ENCODE measurements at regions not wholly inside any gene's neighbourhood (a gene's known extent, or its start where the extent isn't known, plus 50 kb on each side); places are given as distances from the start of the nearest gene placed in this dataset.

DNA sequence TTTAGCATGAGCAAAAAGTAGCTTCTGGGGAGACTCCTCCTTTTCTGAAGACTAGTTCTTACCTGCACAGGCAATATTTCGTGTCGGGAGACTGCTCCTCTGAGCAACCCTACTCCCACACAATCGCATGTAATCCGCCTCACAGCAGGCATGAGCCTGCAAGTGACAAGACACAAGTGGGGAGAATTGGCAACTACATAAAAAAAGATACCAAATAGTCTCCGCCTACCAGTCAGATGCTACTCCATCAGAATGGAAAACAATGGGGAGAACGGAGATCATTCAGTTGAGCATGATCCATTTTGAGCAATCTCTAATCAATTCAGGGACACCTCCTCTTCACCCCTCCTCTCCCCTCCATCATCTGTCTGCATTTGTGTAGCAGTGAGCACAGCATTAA, 321.0 kb downstream of the COG6 start:
- DNase-seq = no peak

DNA sequence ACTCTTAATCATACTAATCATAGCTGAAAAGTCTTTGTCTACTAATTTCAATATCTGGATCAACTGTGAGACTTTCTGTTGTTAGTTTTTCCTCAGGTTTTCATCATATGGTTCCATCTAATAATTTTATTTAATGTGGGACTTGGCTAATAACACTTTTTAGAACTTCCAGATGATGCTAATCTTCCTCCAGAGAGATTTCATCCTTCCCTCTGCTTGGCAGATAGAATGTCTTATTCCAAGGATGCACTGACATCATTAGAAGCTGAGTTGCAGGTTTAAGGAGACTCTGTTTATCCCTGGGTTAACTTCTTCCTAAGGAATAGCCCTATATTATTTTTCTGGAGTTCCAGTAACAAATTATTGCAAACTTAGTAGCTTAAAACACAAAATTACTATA, 325.6 kb downstream of the COG6 start:
- DNase-seq = no peak

DNA sequence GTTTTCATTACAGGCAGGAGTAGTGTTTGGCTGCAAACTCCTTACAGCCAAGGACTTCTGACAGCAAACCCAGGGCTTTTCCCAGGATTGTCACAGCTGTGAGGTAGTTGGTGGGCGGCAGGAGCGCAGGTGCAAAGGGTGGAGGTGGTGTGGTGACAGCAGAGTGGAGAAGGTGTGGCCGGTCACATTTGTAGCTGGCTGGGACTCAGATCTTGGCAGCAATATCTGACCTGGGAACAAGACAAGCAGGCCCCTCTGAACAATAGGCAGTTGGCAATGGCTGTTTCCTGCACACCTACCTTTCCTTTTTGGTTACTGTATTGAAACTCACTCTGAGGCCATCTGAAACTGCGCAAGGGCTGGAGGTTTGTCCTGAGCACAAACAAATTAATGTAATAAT, 327.3 kb downstream of the COG6 start:
- no peak for DNase-seq

DNA sequence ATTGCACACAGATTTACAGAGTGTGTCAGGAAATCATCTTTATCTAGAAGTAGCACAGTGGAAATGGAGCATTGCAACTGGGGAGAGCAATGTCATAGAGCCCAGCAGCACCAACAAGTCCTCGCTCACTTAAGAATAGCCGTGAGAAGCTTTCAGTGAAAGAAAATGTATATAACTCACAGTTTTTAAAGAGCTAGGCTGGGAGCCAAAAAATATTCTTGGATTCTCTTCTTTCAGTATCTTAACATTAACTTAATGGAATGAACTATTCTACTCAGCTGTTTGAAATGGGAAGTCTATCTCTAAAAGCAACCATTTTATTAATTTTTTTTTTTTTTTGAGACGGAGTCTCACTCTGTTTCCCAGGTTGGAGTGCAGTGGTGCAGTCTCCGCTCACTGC, 329.6 kb downstream of the COG6 start:
- no peak for DNase-seq

DNA sequence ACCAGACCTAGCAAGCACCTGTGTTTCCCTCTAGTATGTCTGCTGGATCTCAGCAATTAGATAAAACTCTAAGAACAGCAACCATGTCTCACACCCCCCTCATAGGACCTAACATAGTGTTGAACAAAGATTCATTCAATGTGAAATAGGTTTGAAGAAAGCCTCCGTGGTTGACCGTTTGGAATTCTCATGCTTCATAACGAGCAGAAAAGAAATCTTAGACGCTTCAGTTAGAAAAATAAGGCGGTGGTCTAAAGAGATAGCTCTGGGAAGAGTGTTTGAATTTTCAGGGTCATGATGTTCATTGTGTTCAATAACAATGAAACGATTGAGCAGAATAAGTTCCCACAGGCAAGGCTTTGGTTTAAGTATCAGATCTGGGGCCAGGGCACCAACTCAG, 332.9 kb downstream of the COG6 start:
- DNase-seq = no peak

DNA sequence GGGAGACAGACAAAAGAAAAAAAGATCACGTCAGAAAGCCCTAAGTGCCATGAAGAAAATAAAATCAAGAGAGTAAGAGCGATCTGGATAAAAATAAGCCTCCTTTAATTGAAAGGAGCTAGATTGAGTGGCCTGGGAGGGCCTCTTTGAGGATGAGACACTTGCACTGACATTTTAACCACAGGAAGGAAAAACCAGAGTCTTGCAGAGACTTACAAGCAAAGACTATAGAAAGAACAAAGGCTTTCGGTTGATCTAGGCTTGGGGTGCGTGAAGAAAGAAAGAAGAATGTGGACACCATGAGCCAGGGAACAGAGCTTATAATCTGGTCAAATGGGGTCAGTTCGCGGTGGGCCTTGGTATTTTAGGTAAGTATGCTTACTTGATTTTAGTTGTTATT, 342.7 kb downstream of the COG6 start:
- no peak for DNase-seq

DNA sequence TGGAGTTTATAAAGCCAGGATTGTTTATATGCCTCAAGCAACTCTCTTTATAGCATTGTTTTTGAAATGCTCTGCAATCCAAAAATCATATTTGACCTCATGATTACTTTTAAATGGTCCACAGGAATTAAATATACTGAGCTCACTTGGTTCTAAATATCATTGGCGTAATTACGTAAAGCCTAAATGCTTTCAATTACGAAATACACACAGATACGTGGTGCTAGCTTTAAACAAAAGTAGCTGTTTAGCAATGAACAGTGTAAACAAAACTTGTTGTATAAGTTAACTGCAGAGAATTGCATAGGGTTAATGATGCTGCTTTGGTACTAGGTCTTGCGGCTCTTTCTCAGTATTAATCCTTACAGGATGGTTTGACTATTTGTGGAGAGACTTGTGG, 346.6 kb downstream of the COG6 start:
- DNase-seq = no peak

DNA sequence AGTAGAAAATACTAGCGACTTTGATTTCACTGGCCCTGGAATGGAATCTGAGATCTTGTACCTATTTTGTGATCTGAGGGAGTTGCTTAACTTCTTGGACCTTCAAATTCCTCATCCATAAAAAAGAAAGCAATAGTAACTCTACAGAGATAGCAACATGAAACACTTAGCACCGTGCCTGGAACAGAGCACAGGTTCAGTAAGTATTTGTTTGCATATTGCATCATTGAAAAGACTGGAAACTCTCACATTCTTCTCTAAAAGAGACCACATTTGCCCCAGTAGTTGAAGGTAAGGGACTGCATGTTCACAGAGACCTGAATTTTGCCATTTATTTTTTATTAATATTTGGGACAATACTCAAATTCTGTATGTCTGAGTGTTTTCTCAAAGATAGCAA, 358.1 kb downstream of the COG6 start:
- DNase-seq = no peak

DNA sequence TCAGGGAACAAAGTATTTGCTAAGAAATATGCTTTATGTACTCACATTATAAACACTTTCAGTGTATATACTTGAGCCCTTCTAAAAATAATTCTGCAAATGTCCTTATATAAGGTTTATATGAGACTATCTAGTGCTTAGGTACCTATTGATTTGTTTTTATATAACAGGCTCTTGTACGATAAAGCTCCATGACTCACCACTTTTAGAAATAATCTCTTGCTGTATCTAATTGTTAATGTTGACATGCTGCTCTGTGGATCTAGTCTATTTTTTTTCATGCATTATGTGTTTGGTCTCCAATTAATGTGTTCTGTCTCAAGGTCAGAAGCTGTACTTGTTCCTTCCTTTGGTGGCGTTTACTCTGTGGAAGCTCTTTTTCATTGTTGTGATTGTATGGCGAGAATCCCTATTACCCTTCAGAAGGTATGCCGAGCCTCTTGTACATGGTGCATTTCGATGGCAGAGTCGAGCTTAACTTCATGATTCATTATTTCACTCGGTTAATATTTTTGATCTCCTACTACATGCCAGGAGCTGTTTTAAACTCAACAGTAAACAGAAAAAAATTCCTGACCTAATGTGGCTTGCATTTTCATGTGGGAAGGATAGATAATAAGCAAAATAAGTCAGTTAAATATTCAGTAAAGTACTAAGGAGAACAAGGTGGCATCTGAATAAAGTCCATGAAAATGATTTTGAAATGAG, 361.6 kb downstream of the COG6 start:
- no peak for DNase-seq

DNA sequence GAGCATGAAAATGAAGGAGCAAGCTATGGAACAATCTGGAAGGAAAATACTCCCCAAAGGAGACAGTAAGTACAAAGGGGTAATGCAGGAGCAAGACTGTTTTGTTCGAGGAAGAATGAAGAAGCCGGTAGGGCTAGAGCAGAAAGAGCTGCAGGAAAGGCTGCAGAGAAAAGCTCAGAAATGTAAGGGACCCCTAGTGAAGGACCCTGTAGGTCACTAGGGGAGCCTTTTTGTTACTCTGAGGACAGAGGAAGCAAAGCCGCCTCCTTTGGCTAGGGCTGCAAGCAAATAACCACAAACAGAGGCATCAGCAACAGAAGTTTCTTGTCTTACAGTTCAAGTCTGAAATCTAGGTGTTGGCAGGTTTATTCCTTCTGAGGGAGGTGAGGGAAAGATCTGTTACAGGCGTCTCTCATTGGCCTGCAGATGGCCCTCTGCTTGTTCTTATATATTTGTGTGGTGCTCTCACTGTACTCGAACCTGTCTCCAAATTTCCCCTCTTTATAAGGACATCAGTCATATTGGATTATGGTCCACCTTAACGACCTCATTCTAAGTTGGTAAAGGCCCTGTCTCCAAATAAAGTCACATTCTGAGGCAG, 362.3 kb downstream of the COG6 start:
- no peak for DNase-seq

DNA sequence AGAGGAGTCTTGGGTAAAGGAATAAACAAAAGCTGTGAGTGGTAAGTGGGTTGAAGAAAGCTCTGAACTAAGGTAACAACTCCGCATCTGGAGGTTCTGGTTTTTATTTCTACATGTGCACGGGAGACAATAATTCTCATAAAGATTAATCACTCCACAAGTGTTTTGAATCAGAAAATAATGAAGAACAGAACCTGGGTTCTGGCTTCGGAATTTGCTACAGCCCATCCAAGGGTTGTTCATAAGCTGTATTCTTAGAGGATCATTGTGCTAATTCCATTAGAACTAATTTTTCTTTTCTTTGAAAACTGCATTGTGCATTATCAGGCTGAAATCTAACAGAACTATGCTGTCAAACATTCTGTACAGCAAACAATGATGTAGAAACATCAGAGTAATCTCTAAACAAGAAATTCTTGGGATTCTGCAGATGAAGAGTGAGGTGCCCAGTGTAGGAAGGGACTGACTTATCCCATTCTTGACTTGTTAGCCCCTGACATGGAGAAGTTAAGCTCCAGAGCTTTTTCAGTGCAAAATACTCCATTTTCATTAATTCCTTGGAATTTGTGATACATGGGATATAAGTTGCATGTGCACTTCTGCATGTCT, 368.2 kb downstream of the COG6 start:
- no peak for DNase-seq

DNA sequence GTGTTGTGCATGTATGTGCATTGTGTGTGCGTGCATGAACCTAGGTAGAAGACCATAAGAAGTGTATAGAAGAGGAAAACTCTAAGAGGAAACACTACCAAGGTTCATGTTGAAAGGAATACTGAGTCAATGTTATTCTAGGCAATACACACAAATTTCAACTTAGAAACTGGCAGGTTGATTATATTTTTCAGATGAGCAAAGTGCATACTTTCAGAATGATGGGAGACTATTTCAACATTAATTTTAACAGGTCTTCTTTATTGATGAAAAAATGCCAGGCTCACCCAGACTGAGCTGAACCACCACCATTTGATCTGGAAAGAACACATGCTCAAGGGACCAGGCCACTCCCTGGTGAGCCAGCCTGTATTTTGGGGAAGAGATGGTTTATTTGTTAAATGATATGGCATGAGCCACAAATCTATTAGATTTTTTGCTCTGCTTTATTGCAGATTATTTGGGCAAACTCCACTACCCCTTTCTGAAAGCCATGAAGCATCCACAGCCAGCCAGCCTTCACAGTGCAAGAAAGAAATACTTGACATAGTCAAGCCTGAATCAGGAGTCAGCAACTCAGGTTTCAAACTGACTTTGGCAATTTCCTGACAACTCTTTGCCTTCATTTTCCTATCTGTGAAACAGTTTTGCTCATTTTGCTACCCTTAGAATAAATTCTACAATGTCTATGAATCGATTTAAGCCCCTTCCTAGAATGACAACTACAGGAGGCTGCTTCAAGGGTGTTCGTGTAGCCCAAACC, 368.9 kb downstream of the COG6 start:
- no peak for DNase-seq

DNA sequence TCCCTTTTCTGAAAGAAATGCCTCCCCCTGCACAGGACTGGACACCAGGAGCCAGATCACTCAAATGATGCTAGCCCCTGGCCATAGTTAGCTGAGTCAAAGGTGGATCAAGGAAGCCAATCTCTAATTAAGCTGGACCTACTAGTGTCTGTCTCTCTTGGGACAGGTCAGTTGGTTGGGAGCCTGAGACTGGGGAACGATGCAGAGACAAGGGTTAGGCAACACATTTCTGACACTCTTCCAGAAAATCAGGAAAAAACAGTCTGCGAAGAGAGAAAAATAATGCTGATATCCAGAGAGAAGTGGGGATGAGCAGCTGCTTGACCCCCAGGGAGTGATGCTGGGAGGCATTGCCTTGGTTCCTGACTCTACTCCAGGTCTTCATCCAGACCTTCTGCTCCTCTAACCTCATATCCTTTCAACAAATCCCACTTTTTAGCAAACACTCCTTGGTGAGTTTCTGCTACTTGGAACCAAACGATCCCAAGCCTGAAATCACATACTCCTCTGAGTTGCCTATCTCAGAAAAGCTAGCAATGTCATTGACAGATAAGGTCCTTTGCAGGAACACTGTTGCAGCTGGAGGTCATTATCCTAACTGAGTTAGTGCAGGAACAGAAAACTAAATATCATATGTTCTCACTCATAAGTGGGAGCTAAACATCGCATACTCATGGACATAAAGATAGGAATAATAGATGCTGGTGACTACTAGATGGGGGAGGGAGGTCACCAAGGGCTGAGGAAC, 369.7 kb downstream of the COG6 start:
- DNase-seq = no peak

DNA sequence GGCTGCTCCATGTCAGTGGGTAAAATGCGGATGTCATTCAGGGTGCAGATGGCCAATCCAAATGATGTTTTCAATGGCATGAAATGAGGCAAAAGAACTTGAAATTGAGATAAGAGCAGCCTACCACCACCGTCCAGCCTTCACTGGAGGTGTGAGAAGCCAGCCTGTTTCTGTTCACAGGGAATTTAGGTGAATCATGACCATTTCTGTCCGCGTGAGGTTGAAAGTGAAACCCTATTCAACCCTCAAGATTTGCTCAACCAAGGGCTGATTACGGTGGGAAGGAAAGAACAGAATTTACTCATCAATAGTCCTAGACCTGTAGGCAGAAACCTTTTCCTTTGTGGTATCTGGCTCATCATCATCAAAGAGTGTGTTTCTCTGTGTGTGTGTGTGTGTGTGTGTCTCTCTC, 370.7 kb downstream of the COG6 start:
- DNase-seq = no peak

DNA sequence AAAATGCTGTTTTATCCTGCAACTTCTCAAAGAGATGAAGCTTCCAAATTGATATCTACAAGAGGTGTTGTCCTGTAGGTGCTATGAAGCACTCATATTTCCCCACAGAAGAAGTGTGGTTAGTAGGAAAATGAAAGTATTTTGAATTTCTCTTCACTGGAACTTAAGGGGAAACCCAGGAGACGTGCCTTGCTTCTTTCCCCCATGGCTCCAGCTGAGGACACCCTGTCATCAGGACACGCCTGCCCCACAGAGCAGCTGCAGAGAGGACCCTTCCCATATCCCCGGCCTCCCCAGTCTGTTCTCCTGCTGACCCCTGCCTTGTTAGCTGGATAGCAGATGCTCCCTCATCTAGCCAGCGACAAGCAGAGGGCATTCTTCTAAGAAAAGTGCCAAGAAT, 371.3 kb downstream of the COG6 start:
- DNase-seq = no peak

DNA sequence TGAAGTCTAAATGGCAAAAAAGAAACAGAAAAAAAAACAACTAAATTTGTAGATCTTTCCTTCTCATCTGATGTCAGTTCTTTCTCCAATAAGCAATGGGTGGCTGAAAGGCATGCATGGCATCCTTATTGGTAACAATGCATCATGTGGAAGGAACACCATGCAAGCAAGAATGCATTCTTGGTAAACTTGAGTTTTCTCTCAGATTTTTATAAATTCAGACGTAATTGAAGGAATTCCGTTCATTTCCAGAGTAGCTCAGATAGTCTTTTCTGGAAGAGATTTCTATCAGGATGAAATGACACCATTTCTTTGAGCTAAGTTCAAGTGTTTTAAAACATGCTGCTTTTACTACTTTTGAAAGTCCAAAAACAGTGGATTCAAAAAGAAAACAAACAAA, 373.0 kb downstream of the COG6 start:
- DNase-seq = no peak

DNA sequence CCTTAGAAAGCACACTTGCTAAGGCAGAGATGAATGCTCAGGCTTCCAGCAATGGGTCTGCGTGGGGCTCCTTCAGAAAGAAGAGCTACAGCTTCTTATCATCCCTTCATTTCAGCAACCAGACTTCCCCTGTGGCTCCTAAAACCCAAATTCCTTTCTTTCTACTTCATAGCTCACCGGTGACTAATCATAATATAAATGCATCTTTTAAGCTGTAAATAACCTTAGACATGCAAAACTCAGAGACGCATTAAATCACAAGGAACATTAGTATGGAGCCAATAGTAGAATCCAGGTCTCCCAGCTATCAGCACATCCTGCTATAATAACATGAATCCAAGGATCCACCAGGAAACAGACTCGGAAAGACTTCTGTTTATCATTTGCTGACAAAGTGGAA, 375.6 kb downstream of the COG6 start:
- no peak for DNase-seq

DNA sequence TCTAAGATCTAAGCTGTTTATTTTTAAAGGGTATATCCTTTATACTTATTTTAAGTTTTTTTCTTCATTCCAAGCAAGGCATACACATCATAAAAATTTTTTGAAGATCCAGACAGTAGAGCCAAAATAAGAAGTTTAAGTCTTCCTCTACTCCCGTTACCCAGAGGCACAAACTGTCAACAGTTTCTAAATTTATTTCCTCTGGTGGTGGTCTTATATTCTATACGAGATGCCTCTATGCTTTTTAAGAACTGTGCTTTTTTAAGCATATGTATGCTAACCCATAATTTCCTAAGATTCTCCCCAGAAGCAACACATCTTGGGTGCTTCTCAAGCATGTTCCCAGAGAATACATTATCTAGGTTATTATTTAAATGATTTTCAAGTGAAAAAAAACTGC, 383.6 kb downstream of the COG6 start:
- DNase-seq = no peak

DNA sequence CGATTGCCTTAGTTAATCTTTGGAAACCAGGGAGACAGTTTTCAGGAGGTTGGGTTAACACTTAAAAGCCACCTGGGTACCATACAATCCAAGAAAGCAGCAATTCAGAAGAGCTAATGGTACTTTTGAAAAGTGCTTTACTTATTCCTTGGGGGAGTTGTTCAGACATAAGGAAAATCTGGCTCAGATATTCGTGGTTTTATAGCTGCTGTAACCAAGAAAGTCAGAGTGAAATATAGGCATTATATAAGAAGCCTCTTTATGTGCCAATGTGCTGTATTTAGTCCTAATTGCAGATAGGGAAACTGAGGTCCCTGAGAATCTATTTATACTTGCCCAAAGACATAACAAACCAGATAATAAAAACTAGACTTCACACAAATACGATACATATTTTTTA, 387.5 kb downstream of the COG6 start:
- DNase-seq = no peak

DNA sequence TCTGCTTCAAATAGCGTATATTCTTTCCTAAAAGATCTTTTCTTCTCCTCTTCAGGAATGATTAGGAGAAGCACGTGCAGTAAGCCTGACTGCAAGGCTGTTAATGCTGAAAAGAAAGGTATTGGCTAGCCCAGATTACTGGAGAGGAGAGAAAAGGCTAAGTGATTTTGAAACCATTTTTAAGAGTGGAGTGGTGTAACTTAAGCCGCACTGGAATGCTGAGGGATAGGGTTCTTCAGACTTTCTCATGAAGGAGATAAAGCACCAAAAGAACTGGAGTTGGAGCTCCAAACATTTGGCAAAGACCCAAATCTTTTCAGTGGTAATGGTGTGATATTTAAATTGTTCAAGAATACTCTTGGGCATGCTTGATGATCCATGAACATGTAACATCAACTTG, 388.3 kb downstream of the COG6 start:
- DNase-seq = no peak

DNA sequence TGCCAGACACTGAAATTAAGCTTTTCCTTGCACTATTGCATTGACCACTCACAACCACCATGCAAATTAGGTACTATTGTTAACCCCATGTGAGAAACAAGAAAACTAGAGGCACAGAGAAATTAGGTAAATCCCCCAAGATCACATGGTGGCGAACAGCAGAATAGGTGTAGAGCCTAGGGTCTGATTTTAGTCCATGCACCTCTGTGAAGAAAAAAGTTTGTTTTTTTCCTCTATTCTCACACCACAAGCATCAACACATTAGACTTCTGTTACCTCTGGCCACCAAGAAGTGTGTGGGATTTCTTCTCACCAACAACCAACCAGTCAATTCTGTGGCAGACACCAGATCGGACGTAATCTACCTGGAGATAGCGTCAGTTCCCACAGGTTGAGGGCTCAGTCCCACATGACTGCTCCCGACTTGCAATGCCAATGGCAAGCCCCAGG, 391.9 kb downstream of the COG6 start:
- no peak for DNase-seq

DNA sequence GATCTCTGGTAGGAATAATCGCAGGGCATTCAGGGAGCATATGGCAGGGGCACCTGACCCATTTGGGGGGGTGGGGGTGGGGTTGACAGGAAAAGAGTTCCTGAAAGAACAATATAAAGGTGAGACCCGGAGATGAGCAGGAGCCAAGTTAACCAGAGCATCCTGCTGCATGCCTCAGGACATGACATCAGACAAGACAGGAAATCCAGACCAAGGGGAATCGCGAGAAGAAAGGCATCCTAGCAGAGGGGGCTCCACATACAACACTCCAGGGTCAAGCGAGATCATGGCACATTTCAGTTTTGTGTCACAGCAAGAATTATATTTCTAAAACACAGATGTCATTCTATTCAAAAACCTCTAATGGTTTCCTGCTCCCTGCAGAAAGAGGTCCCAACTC, 393.1 kb downstream of the COG6 start:
- no peak for DNase-seq

DNA sequence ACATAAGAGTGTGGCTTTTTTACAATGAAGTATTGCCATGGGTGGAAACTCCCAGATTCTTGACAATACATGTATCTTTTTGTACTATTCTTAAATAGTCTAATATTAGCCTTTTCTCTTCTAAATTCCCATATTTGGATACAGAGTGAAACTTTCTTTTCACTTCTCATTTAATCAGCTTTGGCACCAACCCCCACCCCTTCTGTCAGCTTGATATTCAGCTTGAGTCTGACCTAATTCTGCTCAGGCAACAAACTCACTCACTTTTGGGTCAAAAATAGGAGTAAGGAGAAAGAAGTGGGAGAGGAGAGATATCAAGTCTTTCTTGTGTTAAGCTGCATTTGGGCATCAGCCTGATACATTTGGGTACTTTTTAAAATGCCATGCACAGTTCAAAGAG, 397.5 kb downstream of the COG6 start:
- no peak for DNase-seq

Measured in NCI-H526 (cell line).